ENCODE measurements at regions not wholly inside any gene's neighbourhood (a gene's known extent, or its start where the extent isn't known, plus 50 kb on each side); places are given as distances from the start of the nearest gene placed in this dataset.
"Not testable (repeated sequence)": the region's sequence is repeated elsewhere in the genome, so short reads cannot be mapped to it uniquely, and the experiment has no call there.

GRCh38 chr2:211144078-211144477, 587.7 kb downstream of the CPS1 start:
- no peak for DNase-seq (ENCODE audit: low spot score)

- DNase-seq (ENCODE audit: low spot score) = no peak
Measured at GRCh38 chr2:211144974-211145665, 588.7 kb downstream of the CPS1 start.

- no peak for DNase-seq (ENCODE audit: low spot score)
Measured at GRCh38 chr2:211149731-211150130, 593.3 kb downstream of the CPS1 start.

- DNase-seq (ENCODE audit: low spot score) = no peak
Measured at GRCh38 chr2:211157211-211157610, 600.8 kb downstream of the CPS1 start.

- peak; percentile 42 for DNase-seq (ENCODE audit: low spot score)
Measured at GRCh38 chr2:211157856-211158463, 601.6 kb downstream of the CPS1 start.

- no peak for DNase-seq (ENCODE audit: low spot score)
Measured at GRCh38 chr2:211159972-211160371, 603.6 kb downstream of the CPS1 start.

GRCh38 chr2:211161236-211161635, 604.8 kb downstream of the CPS1 start:
- DNase-seq (ENCODE audit: low spot score) = no peak

- DNase-seq (ENCODE audit: low spot score) = no peak
Measured at GRCh38 chr2:211162911-211163310, 606.5 kb downstream of the CPS1 start.

GRCh38 chr2:211170843-211171242, 614.4 kb downstream of the CPS1 start:
- no peak for DNase-seq (ENCODE audit: low spot score)

- DNase-seq (ENCODE audit: low spot score) = no peak
Measured at GRCh38 chr2:211174021-211174420, 617.6 kb downstream of the CPS1 start.

GRCh38 chr2:211174631-211175030, 618.2 kb downstream of the CPS1 start:
- no peak for DNase-seq (ENCODE audit: low spot score)

GRCh38 chr2:211175956-211176355, 619.6 kb downstream of the CPS1 start:
- DNase-seq (ENCODE audit: low spot score) = no peak

GRCh38 chr2:211176514-211177141, 620.2 kb downstream of the CPS1 start:
- no peak for DNase-seq (ENCODE audit: low spot score)

GRCh38 chr2:211181626-211182025, 625.2 kb downstream of the CPS1 start:
- DNase-seq (ENCODE audit: low spot score) = no peak

GRCh38 chr2:211187602-211188001, 631.2 kb downstream of the CPS1 start:
- no peak for DNase-seq (ENCODE audit: low spot score)

- DNase-seq (ENCODE audit: low spot score) = no peak
Measured at GRCh38 chr2:211203986-211204385, 647.6 kb downstream of the CPS1 start.

- no peak for DNase-seq (ENCODE audit: low spot score)
Measured at GRCh38 chr2:211204456-211204855, 648.1 kb downstream of the CPS1 start.

- DNase-seq (ENCODE audit: low spot score) = no peak
Measured at GRCh38 chr2:211204902-211205301, 648.5 kb downstream of the CPS1 start.

- DNase-seq (ENCODE audit: low spot score) = no peak
Measured at GRCh38 chr2:211205358-211205757, 649.0 kb downstream of the CPS1 start.

- no peak for DNase-seq (ENCODE audit: low spot score)
Measured at GRCh38 chr2:211205836-211206235, 649.4 kb downstream of the CPS1 start.

GRCh38 chr2:211216221-211216620, 659.8 kb downstream of the CPS1 start:
- DNase-seq (ENCODE audit: low spot score) = no peak

- not testable (repeated sequence) for DNase-seq (ENCODE audit: low spot score)
Measured at GRCh38 chr2:211219548-211219947, 663.1 kb downstream of the CPS1 start.

GRCh38 chr2:211225784-211226183, 669.4 kb downstream of the CPS1 start:
- no peak for DNase-seq (ENCODE audit: low spot score)

GRCh38 chr2:211228559-211228958, 672.2 kb downstream of the CPS1 start:
- no peak for DNase-seq (ENCODE audit: low spot score)

All from D341Med (cell line).